ENCODE measurements at regions not wholly inside any gene's neighbourhood (a gene's known extent, or its start where the extent isn't known, plus 50 kb on each side); places are given as distances from the start of the nearest gene placed in this dataset.

- TF ChIP-seq EZH2phosphoT487 (IDR thresholded peaks at IDR 0.05; ENCODE audit: insufficient read depth, low read depth): no peak
- no peak for TF ChIP-seq EZH2 (IDR thresholded peaks at IDR 0.05; ENCODE audit: insufficient read depth, poor library complexity, severe bottlenecking)
- no peak for DNase-seq
- no peaks in the 10 kb centered on the region for H3F3A ChIP-seq (ENCODE audit: insufficient read depth)
These were observed 161.3 kb upstream of the KCNJ6 start for GRCh38 chr21:38077569-38077968.

GRCh38 chr21:38080888-38081287 is 164.6 kb upstream of the KCNJ6 start:
- Histone ChIP-seq H3K4me3 (no peak overlapping the region), H3K9ac (no peak overlapping the region), H2AFZ (no peak overlapping the region), H3K9me3 (ENCODE audit: low read depth) (no peaks in the 10 kb centered on the region), H3K27me3 (replicated peaks; ENCODE audit: insufficient read depth) (no peaks in the 10 kb centered on the region), H3K27ac (no peak overlapping the region), H3K4me2 (ENCODE audit: unreplicated experiment) (no peak overlapping the region), H3F3A (ENCODE audit: insufficient read depth) (no peaks in the 10 kb centered on the region), H3K79me2 (ENCODE audit: insufficient read depth) (no peaks in the 10 kb centered on the region), H3K4me1 (ENCODE audit: insufficient read depth) (0 out of 2 replicates have a peak, but pooled peaks cover 4% of the 10 kb centered on the region), H3K36me3 (ENCODE audit: low read depth) (no peaks in the 10 kb centered on the region), H4K20me1 (ENCODE audit: insufficient read depth) (no peaks in the 10 kb centered on the region), H3K9me2 (ENCODE audit: insufficient read depth) (no peaks in the 10 kb centered on the region)
- no peak for DNase-seq
- WGBS, 2 experiments (ENCODE audit: low coverage in 1 of 2, low lambda C conversion rate in 2 of 2, missing lambda C conversion rate in 2 of 2): 51 to 63% methylated on average over 10 of the region's 10 CpGs
- no peak for TF ChIP-seq EZH2phosphoT487 (IDR thresholded peaks at IDR 0.05; ENCODE audit: insufficient read depth, low read depth)
- TF ChIP-seq EZH2 (IDR thresholded peaks at IDR 0.05; ENCODE audit: insufficient read depth, poor library complexity, severe bottlenecking): no peak
- in situ Hi-C loops (cut with MboI): no loop called here

More at GRCh38 chr21:38077569-38077968, 161.3 kb upstream of the KCNJ6 start:
- Histone ChIP-seq H3K36me3 (ENCODE audit: low read depth) (no peaks in the 10 kb centered on the region), H3K4me1 (ENCODE audit: insufficient read depth) (0 out of 2 replicates have a peak, but pooled peaks cover 4% of the 10 kb centered on the region), H3K4me3 (no peak overlapping the region), H3K9ac (no peak overlapping the region), H3K27me3 (replicated peaks; ENCODE audit: insufficient read depth) (0 out of 2 replicates have a peak, but pooled peaks cover 10% of the 10 kb centered on the region), H2AFZ (no peak overlapping the region), H3K79me2 (ENCODE audit: insufficient read depth) (no peaks in the 10 kb centered on the region), H3K9me2 (ENCODE audit: insufficient read depth) (no peaks in the 10 kb centered on the region), H3K27ac (no peak overlapping the region), H3K9me3 (ENCODE audit: low read depth) (peaks cover 4% of the 10 kb centered on the region), H4K20me1 (ENCODE audit: insufficient read depth) (no peaks in the 10 kb centered on the region), H3K4me2 (ENCODE audit: unreplicated experiment) (no peak overlapping the region)
- 6 to 8% methylated on average over 5 of the region's 5 CpGs for WGBS, 2 experiments (ENCODE audit: low coverage in 1 of 2, low lambda C conversion rate in 2 of 2, missing lambda C conversion rate in 2 of 2)
- in situ Hi-C loops (cut with MboI): no loop called here

- no peaks in the 10 kb centered on the region for H3K79me2 ChIP-seq (ENCODE audit: insufficient read depth)
- no peak overlapping the region for H2AFZ ChIP-seq
- in situ Hi-C loops (cut with MboI): no loop called here
- H3K4me3 ChIP-seq: no peak overlapping the region
- H3K4me1 ChIP-seq (ENCODE audit: insufficient read depth): 0 out of 2 replicates have a peak, but pooled peaks cover 4% of the 10 kb centered on the region
- H3K9ac ChIP-seq: no peak overlapping the region
- H3K9me2 ChIP-seq (ENCODE audit: insufficient read depth): no peaks in the 10 kb centered on the region
- no peak overlapping the region for H3K4me2 ChIP-seq (ENCODE audit: unreplicated experiment)
- no peaks in the 10 kb centered on the region for H4K20me1 ChIP-seq (ENCODE audit: insufficient read depth)
- H3K27ac ChIP-seq: no peak overlapping the region
- no peak for TF ChIP-seq EZH2 (IDR thresholded peaks at IDR 0.05; ENCODE audit: insufficient read depth, poor library complexity, severe bottlenecking)
- H3K9me3 ChIP-seq (ENCODE audit: low read depth): no peaks in the 10 kb centered on the region
- no peaks in the 10 kb centered on the region for H3K36me3 ChIP-seq (ENCODE audit: low read depth)
- no peaks in the 10 kb centered on the region for H3F3A ChIP-seq (ENCODE audit: insufficient read depth)
- no peaks in the 10 kb centered on the region for H3K27me3 ChIP-seq (replicated peaks; ENCODE audit: insufficient read depth)
- DNase-seq: no peak
- 73 to 75% methylated on average over 9 of the region's 9 CpGs for WGBS, 2 experiments (ENCODE audit: low coverage in 1 of 2, low lambda C conversion rate in 2 of 2, missing lambda C conversion rate in 2 of 2)
These were observed 165.5 kb upstream of the KCNJ6 start for GRCh38 chr21:38081708-38082107.

GRCh38 chr21:38082936-38083485 is 166.8 kb upstream of the KCNJ6 start:
- Histone ChIP-seq H3F3A (ENCODE audit: insufficient read depth) (no peaks in the 10 kb centered on the region), H3K36me3 (ENCODE audit: low read depth) (no peaks in the 10 kb centered on the region), H3K27ac (no peak overlapping the region), H3K9me3 (ENCODE audit: low read depth) (no peaks in the 10 kb centered on the region), H3K4me3 (no peak overlapping the region), H3K27me3 (replicated peaks; ENCODE audit: insufficient read depth) (peaks cover 7% of the 10 kb centered on the region; the same call in 1 of the 2 replicates), H4K20me1 (ENCODE audit: insufficient read depth) (no peaks in the 10 kb centered on the region), H3K4me1 (ENCODE audit: insufficient read depth) (0 out of 2 replicates have a peak, but pooled peaks cover 4% of the 10 kb centered on the region), H3K9ac (no peak overlapping the region), H2AFZ (no peak overlapping the region), H3K79me2 (ENCODE audit: insufficient read depth) (no peaks in the 10 kb centered on the region), H3K9me2 (ENCODE audit: insufficient read depth) (no peaks in the 10 kb centered on the region), H3K4me2 (ENCODE audit: unreplicated experiment) (no peak overlapping the region)
- DNase-seq: no peak
- WGBS, 2 experiments (ENCODE audit: low coverage in 1 of 2, low lambda C conversion rate in 2 of 2, missing lambda C conversion rate in 2 of 2): 22 to 37% methylated on average over 4 of the region's 4 CpGs
- no peak for TF ChIP-seq EZH2phosphoT487 (IDR thresholded peaks at IDR 0.05; ENCODE audit: insufficient read depth, low read depth)
- in situ Hi-C loops (cut with MboI): no loop called here

GRCh38 chr21:38083535-38083934 is 167.3 kb upstream of the KCNJ6 start:
- TF ChIP-seq EZH2phosphoT487 (IDR thresholded peaks at IDR 0.05; ENCODE audit: insufficient read depth, low read depth) (no peak), EZH2 (IDR thresholded peaks at IDR 0.05; ENCODE audit: insufficient read depth, poor library complexity, severe bottlenecking) (no peak)
- no peak overlapping the region for H2AFZ ChIP-seq
- in situ Hi-C loops (cut with MboI): no loop called here
- no peaks in the 10 kb centered on the region for H3K9me3 ChIP-seq (ENCODE audit: low read depth)
- no peak for DNase-seq
- H3K4me2 ChIP-seq (ENCODE audit: unreplicated experiment): no peak overlapping the region
- H3K27me3 ChIP-seq (replicated peaks; ENCODE audit: insufficient read depth): peaks cover 11% of the 10 kb centered on the region; the same call in 1 of the 2 replicates
- H3F3A ChIP-seq (ENCODE audit: insufficient read depth): no peaks in the 10 kb centered on the region
- H3K4me1 ChIP-seq (ENCODE audit: insufficient read depth): 0 out of 2 replicates have a peak, but pooled peaks cover 4% of the 10 kb centered on the region
- H4K20me1 ChIP-seq (ENCODE audit: insufficient read depth): no peaks in the 10 kb centered on the region
- H3K9me2 ChIP-seq (ENCODE audit: insufficient read depth): no peaks in the 10 kb centered on the region
- no peak overlapping the region for H3K4me3 ChIP-seq
- no peaks in the 10 kb centered on the region for H3K79me2 ChIP-seq (ENCODE audit: insufficient read depth)
- H3K36me3 ChIP-seq (ENCODE audit: low read depth): no peaks in the 10 kb centered on the region
- no peak overlapping the region for H3K27ac ChIP-seq
- H3K9ac ChIP-seq: no peak overlapping the region
